Activated T-cell treated with anti-CD3 and anti-CD28 coated beads, Interleukin-2, amount 50 U/mL, for 72 hours (primary cell): ENCODE measurements at regions not wholly inside any gene's neighbourhood (a gene's known extent, or its start where the extent isn't known, plus 50 kb on each side); places are given as distances from the start of the nearest gene placed in this dataset.

Experiments
- ATAC-seq, 2 donors: fragments of 150-1000 bp; cut with Tn5 transposase; replicated peaks in 1 of 2; 2 replicates each; pipeline ENCODE4 v1.10.0; 2021; ENCODE audit warnings: moderate library complexity in 2 of 2, mild to moderate bottlenecking in 1 of 2
- DNase-seq, 2 donors: peaks; one replicate each; pipeline ENCODE4 v3.0.0; 2021 to 2022; ENCODE audit warnings: mixed read lengths in 1 of 2
- H3K27ac Mint-ChIP-seq: one replicate; pipeline ENCODE4 v1.8.0; 2022; ENCODE audit warnings: mild to moderate bottlenecking, moderate library complexity, mixed read lengths
- H3K27me3 Mint-ChIP-seq: one replicate; pipeline ENCODE4 v1.8.0; 2022; ENCODE audit warnings: low read depth, mixed read lengths
- H3K36me3 Mint-ChIP-seq, 2 donors: one replicate each; pipeline ENCODE4 v1.8.0; 2022; ENCODE audit warnings: mixed read lengths in 2 of 2, mild to moderate bottlenecking in 1 of 2; ENCODE audit not compliant: insufficient read depth in 2 of 2
- H3K4me1 Mint-ChIP-seq: one replicate; pipeline ENCODE4 v1.8.0; 2022; ENCODE audit warnings: low read depth, mixed read lengths
- H3K4me3 Mint-ChIP-seq, 2 donors: one replicate each; pipeline ENCODE4 v1.8.0; 2022; ENCODE audit warnings: mild to moderate bottlenecking in 2 of 2, mixed read lengths in 2 of 2, moderate library complexity in 2 of 2
- H3K9me3 Mint-ChIP-seq, 2 donors: one replicate each; pipeline ENCODE4 v1.8.0; 2022; ENCODE audit warnings: mixed read lengths in 2 of 2

- no peaks in the 10 kb centered on the region for H3K27me3 Mint-ChIP-seq
- no peaks in the 10 kb centered on the region for H3K36me3 Mint-ChIP-seq
- DNase-seq (no peak), ATAC-seq (no peak)
- no peak overlapping the region for H3K27ac Mint-ChIP-seq
- H3K9me3 Mint-ChIP-seq: peaks cover 1 to 2% of the 10 kb centered on the region in 2 donors
- no peak overlapping the region for H3K4me3 Mint-ChIP-seq
- H3K4me1 Mint-ChIP-seq: no peaks in the 10 kb centered on the region
Measured at GRCh38 chr6:9195322-9195721, 760.0 kb upstream of the SLC35B3 start.

GRCh38 chr6:9192405-9192909, 757.1 kb upstream of the SLC35B3 start:
- ATAC-seq (no peak), DNase-seq (no peak)
- H3K4me3 Mint-ChIP-seq: no peak overlapping the region
- H3K27me3 Mint-ChIP-seq: no peaks in the 10 kb centered on the region
- peaks cover 0 to 2% of the 10 kb centered on the region in 2 donors for H3K9me3 Mint-ChIP-seq
- H3K27ac Mint-ChIP-seq: no peak overlapping the region
- H3K4me1 Mint-ChIP-seq: no peaks in the 10 kb centered on the region
- H3K36me3 Mint-ChIP-seq: no peaks in the 10 kb centered on the region

GRCh38 chr6:9186148-9186547, 750.8 kb upstream of the SLC35B3 start:
- Mint-ChIP-seq H3K27ac (no peak overlapping the region), H3K9me3 (peaks cover 0 to 2% of the 10 kb centered on the region in 2 donors), H3K4me3 (no peak overlapping the region), H3K4me1 (no peaks in the 10 kb centered on the region), H3K27me3 (no peaks in the 10 kb centered on the region), H3K36me3 (no peaks in the 10 kb centered on the region)
- DNase-seq (no peak), ATAC-seq (no peak)

- Mint-ChIP-seq H3K4me3 (no peak overlapping the region), H3K36me3 (no peaks in the 10 kb centered on the region), H3K9me3 (peaks cover 5 to 11% of the 10 kb centered on the region in 2 donors), H3K27me3 (no peaks in the 10 kb centered on the region), H3K27ac (no peak overlapping the region), H3K4me1 (no peaks in the 10 kb centered on the region)
- DNase-seq (no peak), ATAC-seq (no peak)
Measured at GRCh38 chr6:9178071-9178470, 742.7 kb upstream of the SLC35B3 start.

GRCh38 chr6:9173229-9173628, 737.9 kb upstream of the SLC35B3 start:
- DNase-seq (no peak), ATAC-seq (no peak)
- Mint-ChIP-seq H3K27ac (no peak overlapping the region), H3K36me3 (no peaks in the 10 kb centered on the region), H3K4me3 (no peak overlapping the region), H3K27me3 (no peaks in the 10 kb centered on the region), H3K9me3 (peaks cover 4 to 9% of the 10 kb centered on the region in 2 donors), H3K4me1 (no peaks in the 10 kb centered on the region)

GRCh38 chr6:9172096-9172495, 736.8 kb upstream of the SLC35B3 start:
- no peak overlapping the region for H3K4me3 Mint-ChIP-seq

GRCh38 chr6:9168669-9169068, 733.3 kb upstream of the SLC35B3 start:
- Mint-ChIP-seq H3K4me3 (no peak overlapping the region), H3K27me3 (no peaks in the 10 kb centered on the region), H3K36me3 (no peaks in the 10 kb centered on the region), H3K9me3 (peaks cover 4 to 9% of the 10 kb centered on the region in 2 donors), H3K27ac (no peak overlapping the region), H3K4me1 (no peaks in the 10 kb centered on the region)
- ATAC-seq (no peak), DNase-seq (no peak)

More at GRCh38 chr6:9172096-9172495, 736.8 kb upstream of the SLC35B3 start:
- H3K27me3 Mint-ChIP-seq: no peaks in the 10 kb centered on the region
- H3K36me3 Mint-ChIP-seq: no peaks in the 10 kb centered on the region
- H3K4me1 Mint-ChIP-seq: no peaks in the 10 kb centered on the region
- peaks cover 4 to 9% of the 10 kb centered on the region in 2 donors for H3K9me3 Mint-ChIP-seq
- DNase-seq (no peak), ATAC-seq (no peak)
- H3K27ac Mint-ChIP-seq: no peak overlapping the region

- no peaks in the 10 kb centered on the region for H3K27me3 Mint-ChIP-seq
- DNase-seq: no peak
Measured at GRCh38 chr6:9161731-9162130, 726.4 kb upstream of the SLC35B3 start.

GRCh38 chr6:9159051-9159450, 723.7 kb upstream of the SLC35B3 start:
- DNase-seq (no peak), ATAC-seq (no peak)
- Mint-ChIP-seq H3K27me3 (no peaks in the 10 kb centered on the region), H3K4me3 (no peak overlapping the region), H3K4me1 (no peaks in the 10 kb centered on the region), H3K9me3 (peaks cover 10 to 12% of the 10 kb centered on the region in 2 donors), H3K27ac (no peak overlapping the region), H3K36me3 (peaks cover 6 to 9% of the 10 kb centered on the region in 2 donors)

More at GRCh38 chr6:9161731-9162130, 726.4 kb upstream of the SLC35B3 start:
- Mint-ChIP-seq H3K4me1 (no peaks in the 10 kb centered on the region), H3K36me3 (peaks cover 6 to 9% of the 10 kb centered on the region in 2 donors), H3K9me3 (peaks cover 10 to 12% of the 10 kb centered on the region in 2 donors), H3K4me3 (no peak overlapping the region), H3K27ac (no peak overlapping the region)
- no peak for ATAC-seq

- ATAC-seq: no peak
- no peaks in the 10 kb centered on the region for H3K4me1 Mint-ChIP-seq
- no peak overlapping the region for H3K27ac Mint-ChIP-seq
- H3K36me3 Mint-ChIP-seq: peaks cover 2% of the 10 kb centered on the region in 2 donors
- H3K4me3 Mint-ChIP-seq: no peak overlapping the region
- H3K9me3 Mint-ChIP-seq: peaks cover 0 to 4% of the 10 kb centered on the region in 2 donors
- no peaks in the 10 kb centered on the region for H3K27me3 Mint-ChIP-seq
- DNase-seq: no peak
Measured at GRCh38 chr6:9155836-9156235, 720.5 kb upstream of the SLC35B3 start.

- Mint-ChIP-seq H3K4me1 (no peaks in the 10 kb centered on the region), H3K36me3 (no peaks in the 10 kb centered on the region), H3K4me3 (no peak overlapping the region), H3K27ac (no peak overlapping the region), H3K9me3 (peaks cover 6 to 10% of the 10 kb centered on the region in 2 donors), H3K27me3 (no peaks in the 10 kb centered on the region)
- no peak for ATAC-seq
- DNase-seq: no peak
Measured at GRCh38 chr6:9143140-9143539, 707.8 kb upstream of the SLC35B3 start.

- no peak for ATAC-seq
- Mint-ChIP-seq H3K27ac (no peak overlapping the region), H3K36me3 (no peaks in the 10 kb centered on the region), H3K4me1 (no peaks in the 10 kb centered on the region), H3K9me3 (peaks cover 6 to 13% of the 10 kb centered on the region in 2 donors), H3K4me3 (no peak overlapping the region), H3K27me3 (no peaks in the 10 kb centered on the region)
- DNase-seq: no peak
Measured at GRCh38 chr6:9140951-9141460, 705.7 kb upstream of the SLC35B3 start.

- no peaks in the 10 kb centered on the region for H3K27me3 Mint-ChIP-seq
- ATAC-seq: no peak
Measured at GRCh38 chr6:9140172-9140571, 704.8 kb upstream of the SLC35B3 start.

GRCh38 chr6:9139746-9140145, 704.4 kb upstream of the SLC35B3 start:
- Mint-ChIP-seq H3K27me3 (no peaks in the 10 kb centered on the region), H3K4me3 (no peak overlapping the region)
- DNase-seq: no peak

More at GRCh38 chr6:9140172-9140571, 704.8 kb upstream of the SLC35B3 start:
- Mint-ChIP-seq H3K4me1 (no peaks in the 10 kb centered on the region), H3K4me3 (no peak overlapping the region), H3K27ac (no peak overlapping the region), H3K9me3 (peaks cover 6 to 13% of the 10 kb centered on the region in 2 donors), H3K36me3 (no peaks in the 10 kb centered on the region)
- no peak for DNase-seq

More at GRCh38 chr6:9139746-9140145, 704.4 kb upstream of the SLC35B3 start:
- no peaks in the 10 kb centered on the region for H3K36me3 Mint-ChIP-seq
- H3K4me1 Mint-ChIP-seq: no peaks in the 10 kb centered on the region
- ATAC-seq: no peak
- H3K9me3 Mint-ChIP-seq: peaks cover 3 to 11% of the 10 kb centered on the region in 2 donors
- H3K27ac Mint-ChIP-seq: no peak overlapping the region
